GM18505 (cell line): ENCODE measurements at regions not wholly inside any gene's neighbourhood (a gene's known extent, or its start where the extent isn't known, plus 50 kb on each side); places are given as distances from the start of the nearest gene placed in this dataset.
"Not testable (repeated sequence)": the region's sequence is repeated elsewhere in the genome, so short reads cannot be mapped to it uniquely, and the experiment has no call there.

Experiments
- ATAC-seq: cut with Tn5 transposase; IDR thresholded peaks from one replicate; pipeline ENCODE4 v1.9.1; 2021; ENCODE audit not compliant: unreplicated experiment
- POLR2A ChIP-seq: IDR thresholded peaks from 4 replicates; pipeline ENCODE4 v1.6.1; 2011; ENCODE audit warnings: borderline replicate concordance; ENCODE audit not compliant: insufficient read depth, insufficient read length; ENCODE audit errors: extremely low read depth

DNA sequence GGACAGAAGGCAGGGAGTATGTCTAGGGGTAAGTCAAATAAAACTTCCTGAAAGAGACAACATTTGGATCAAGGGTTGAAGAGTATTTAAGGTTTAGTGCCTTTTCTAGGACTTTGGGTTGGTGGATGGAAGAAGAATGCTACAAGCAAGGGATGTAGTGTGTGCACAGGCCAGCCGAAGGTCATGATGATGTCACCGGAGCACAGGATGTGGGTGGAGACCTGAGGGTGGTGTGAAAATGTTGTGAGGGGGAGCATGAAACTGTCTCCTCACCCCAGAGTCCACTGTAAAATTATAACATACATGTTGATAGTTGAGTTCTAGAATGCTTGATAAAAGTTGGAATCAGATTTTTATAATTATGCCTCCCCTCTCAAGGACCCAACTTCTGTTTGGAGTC, 553.3 kb upstream of the SGCD start:
- no peak for ATAC-seq
- TF ChIP-seq POLR2A = no peak

DNA sequence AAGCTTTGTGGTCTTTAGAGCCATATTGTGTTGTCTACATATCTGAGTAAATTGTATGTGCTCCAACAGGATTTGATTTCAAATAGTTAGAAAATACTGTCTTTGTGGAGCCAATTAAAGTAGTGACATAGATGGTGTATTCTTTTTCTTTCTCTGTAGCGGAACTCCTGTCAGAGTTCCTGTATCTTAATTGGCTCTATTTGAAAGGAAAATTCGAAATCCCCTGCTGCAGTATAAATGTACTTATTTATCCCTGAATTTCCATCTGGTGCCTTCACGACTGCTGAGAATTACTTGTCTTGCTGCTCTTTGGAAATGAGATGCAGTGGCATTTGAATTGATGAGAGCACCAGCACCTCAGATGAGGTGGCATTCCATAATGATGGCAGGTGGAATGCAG, 546.7 kb upstream of the SGCD start:
- no peak for TF ChIP-seq POLR2A
- ATAC-seq = no peak

DNA sequence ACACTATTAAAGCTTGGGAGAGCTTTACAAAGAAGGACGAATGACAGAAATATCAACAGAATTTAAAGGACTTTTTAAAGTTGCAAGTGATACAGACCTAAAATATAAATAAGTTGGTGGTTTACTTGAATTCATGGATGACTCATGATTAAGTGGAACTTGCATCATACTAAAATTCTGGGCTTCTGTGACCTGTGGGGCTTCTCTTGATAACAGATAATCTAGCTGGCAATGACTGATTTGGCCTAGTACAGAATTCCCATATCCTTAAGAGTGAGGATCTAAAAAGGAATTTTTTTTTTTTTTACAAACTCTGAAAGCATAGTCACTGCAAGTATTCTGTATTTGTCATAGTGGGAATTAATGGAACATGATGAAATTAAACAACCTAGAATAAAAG, 543.7 kb upstream of the SGCD start:
- no peak for TF ChIP-seq POLR2A
- no peak for ATAC-seq

DNA sequence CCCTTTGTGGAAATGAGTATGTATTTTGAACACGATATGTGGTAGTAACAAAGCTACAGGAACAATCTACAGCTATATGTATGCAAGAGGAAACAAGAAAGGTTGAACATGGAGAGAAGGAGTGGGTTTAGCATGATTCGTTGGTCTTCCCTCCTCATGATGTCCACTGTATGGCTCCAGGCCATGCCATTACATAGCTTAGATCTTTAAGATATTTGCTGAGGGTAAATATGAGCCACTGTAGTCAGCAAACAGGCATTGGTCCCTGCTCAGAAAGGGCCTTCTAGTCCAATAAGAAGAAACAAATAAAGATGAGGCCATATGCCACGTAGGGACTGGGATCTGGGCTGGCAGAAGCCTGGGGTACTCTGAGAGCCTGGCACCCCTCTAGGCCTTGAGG, 543.2 kb upstream of the SGCD start:
- TF ChIP-seq POLR2A = no peak

DNA sequence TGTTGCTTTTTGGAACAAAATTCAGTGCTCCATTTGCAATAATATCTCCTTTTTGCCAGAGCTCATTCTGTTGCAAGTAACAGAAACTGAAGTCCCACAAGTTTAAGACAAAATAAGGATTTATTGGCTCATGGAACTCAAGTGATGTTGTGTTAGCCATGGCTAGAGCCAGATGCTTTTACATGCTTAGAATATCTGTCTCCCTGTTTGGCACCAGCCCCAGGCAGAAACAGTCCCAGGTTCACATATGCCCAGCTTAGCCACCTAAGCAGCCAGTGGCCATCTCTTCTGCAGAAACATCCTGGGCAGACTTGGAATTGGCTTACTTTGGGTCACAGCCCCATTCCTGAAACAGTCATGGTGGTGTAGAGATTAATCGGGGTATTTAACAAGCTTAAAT, 540.9 kb upstream of the SGCD start:
- TF ChIP-seq POLR2A = no peak
- no peak for ATAC-seq

More for the DNA sequence above, 543.2 kb upstream of the SGCD start:
- ATAC-seq = no peak

DNA sequence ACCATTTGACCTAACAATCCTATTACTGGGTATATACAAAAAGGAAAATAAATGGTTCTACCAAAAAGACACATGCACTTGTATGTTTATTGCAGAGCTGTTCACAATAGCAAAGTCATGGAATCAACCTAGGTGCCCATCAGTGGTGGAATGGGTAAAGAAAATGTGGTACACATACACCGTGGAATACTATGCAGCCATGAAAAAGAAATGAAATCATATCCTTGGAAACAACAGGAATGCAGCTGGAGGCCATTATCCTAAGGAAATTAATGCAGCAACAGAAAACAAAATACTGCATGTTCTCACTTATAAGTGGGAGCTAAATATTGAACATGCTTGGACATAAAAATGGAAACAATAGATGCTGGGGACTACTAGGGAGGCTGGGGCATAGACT, 534.1 kb upstream of the SGCD start:
- TF ChIP-seq POLR2A = no peak
- ATAC-seq = no peak

DNA sequence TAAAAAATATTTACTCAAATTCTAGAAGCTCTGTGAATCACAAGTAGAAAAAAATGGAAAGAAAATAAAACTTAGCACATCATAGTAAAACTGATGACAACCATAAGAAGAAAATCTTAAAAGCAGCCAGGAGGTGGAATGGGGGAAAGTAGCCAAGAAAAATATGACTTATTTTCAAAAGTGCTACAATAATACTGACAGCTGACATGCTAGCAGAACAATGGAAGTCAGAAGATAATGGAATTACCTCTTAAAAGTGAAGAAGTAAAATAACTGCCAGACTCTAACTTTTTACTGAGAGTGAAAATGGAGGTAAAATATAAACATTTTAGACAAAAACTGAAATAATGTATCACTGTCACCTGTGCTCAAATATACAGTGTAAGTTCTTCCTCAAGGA, 532.2 kb upstream of the SGCD start:
- TF ChIP-seq POLR2A = no peak
- no peak for ATAC-seq

DNA sequence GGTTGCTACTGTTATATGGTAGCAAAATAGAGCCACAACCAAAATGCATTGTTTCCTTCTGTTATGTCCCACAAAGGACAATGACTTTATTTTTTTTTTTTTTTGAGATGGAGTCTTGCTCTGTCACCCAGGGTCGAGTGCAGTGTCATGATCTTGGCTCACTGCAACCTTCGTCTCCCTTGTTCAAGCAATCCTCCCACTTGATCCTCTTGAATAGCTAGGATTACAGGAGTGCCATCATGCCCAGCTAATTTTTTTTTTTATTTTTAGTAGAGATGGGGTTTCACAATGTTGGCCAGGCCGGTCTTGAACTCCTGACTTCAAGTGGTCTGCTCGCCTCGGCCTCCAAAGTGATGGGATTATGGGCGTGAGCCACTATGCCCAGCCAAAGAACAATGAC, 527.7 kb upstream of the SGCD start:
- no peak for TF ChIP-seq POLR2A

DNA sequence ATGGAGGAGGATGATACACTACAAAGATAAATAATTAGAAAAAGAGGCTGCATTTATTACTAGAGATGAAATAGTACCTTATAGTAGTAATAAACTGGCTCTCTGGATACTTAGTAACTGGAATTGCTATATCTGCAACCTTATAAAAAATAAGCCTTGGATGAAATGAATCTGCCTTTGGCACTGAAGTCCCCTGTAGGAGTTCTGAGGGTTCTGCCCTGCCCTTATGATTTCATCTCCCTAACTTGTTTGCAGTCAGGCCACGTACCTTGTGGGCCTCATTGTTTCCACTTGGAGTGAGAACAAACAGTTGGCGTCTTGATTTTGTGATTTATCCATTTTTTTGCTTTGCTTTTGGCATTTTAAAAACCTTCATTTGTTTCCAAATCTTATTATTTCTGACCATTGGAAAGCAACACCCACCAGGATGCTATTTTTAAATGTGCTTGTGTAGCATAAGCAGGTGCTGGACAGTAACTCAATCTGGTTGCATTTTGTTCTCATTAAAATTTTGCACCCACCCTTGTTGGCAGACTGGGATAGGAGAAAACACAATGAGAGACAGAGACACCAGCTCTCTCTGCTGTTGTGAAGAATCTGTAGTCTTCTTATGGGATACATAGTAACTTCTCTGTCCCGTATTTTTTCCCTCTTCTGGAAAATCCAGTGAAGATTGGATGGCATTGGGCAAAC, 518.9 kb upstream of the SGCD start:
- no peak for ATAC-seq

More for the DNA sequence above, 527.7 kb upstream of the SGCD start:
- ATAC-seq = no peak

DNA sequence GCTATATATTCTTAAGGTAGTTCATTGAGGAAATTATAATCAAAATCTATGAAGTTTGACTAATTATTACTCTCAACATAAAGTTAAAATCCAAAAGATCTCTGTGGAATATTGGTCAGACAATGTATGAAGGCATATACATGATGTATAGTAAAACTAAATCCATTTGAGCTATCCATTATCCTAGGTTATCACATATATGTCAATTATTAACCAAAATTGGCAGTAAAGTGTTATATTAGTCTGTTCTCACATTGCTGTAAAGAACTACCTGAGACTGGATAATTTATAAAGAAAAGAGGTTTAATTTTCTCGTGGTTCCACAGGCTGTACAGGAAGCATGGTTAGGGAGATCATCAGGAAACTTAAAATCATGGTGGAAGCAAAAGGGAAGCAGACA, 511.7 kb upstream of the SGCD start:
- TF ChIP-seq POLR2A = no peak
- ATAC-seq = no peak

More for the DNA sequence above, 518.9 kb upstream of the SGCD start:
- no peak for TF ChIP-seq POLR2A

DNA sequence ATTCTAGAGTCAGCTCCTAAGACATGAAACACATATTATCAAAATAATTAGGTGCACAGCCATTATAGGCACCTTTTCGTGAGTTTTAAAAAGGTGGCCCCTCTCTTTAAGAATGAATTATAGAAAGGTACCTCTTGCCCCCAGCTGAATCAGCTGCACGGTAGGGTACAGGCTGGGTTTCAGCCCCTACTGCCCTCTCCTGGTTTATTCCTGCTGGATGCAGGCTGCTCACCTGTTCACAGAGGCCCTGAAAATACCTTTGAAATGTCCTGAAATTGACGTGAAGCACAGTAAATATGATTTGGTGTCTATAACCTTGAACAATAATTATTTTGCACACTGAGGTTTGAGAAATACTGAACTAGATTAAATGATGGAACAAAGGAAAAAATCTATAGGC, 504.8 kb upstream of the SGCD start:
- ATAC-seq = no peak
- TF ChIP-seq POLR2A = no peak

DNA sequence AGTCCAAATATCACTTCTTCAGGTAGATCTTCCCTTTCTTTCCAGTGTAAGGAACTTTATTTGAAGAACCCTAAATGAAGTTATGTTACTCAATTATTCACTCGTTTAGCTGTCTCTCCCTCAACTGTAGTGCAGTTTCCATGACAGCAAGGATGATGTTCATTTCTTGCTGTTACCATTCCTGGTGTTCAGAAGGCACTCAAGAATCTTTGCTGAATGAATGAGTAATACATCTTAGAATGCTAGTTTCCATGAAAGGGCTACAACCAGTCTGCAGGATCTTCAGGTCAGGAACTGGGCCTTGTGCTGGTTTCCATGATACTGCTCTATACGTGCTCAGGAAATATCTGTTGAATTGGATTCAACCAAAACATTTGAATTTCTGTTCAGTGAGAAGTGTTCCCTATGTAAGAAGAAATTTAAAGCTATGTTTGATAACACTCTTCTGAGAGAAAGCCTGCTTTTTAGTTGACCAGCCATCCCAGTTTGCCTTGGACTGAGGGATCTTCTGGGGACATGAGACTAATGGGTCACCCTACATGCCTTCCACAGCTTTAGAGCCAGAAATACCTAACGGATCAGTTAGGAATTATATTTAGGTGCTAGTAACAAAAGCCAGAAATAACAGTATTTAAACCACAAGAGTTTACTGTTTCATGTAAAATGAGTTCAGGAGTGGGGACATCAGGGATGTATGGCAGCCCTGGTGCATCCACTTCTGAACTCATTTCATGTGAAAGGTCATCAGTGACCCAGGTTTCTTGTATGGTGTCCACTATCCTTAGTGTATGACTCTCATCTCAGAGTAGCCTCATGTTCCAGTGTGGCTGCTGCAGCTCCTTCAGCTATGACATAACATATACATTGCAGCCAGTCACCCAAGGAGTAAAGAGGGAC, 500.1 kb upstream of the SGCD start:
- TF ChIP-seq POLR2A = no peak
- ATAC-seq = no peak

DNA sequence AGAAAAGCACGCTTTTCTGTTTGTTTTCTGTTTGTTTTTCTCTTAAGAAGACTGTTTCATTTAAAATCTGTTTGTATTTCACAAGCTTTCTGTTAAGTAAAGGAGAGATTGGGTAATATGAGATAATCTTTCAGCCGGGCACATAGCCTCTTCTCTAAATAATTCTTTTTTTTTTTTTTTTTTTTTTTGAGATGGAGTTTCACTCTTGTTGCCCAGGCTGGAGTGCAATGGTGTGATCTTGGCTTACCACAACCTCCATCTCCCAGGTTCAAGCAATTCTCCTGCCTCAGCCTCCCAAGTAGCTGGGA, 499.5 kb upstream of the SGCD start:
- ATAC-seq = not testable (repeated sequence)

DNA sequence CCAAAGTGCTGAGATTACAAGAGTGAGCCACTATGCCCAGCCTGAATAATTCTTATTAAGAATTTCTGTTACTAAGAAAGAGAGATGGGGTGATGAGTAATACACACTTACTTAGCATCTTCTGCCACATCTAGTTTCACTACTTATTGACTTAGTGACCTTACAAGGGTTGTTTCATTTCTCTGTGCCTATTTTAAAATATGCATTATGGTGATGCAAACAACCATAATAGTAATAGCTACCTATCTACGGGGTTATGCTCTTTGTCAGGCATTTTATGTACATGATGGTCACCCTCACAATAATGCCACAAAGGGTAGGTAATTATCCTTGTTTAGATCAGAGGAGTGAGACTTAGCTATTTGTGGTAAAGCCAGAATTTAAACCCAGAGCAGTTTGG, 499.0 kb upstream of the SGCD start:
- TF ChIP-seq POLR2A = no peak
- ATAC-seq = peak; percentile 87
